ENCODE measurements at regions not wholly inside any gene's neighbourhood (a gene's known extent, or its start where the extent isn't known, plus 50 kb on each side); places are given as distances from the start of the nearest gene placed in this dataset.

GRCh38 chr13:109651854-109652253 is 134.5 kb downstream of the IRS2 start:
- CTCF ChIA-PET, result no interaction called here
- POLR2A ChIA-PET, result no interaction called here
- no peak overlapping the region for H3K4me3 Mint-ChIP-seq

GRCh38 chr13:109651311-109651710 is 135.1 kb downstream of the IRS2 start:
- Mint-ChIP-seq H3K9me3 (no peaks in the 10 kb centered on the region), H3K27me3 (peaks cover 0 to 5% of the 10 kb centered on the region in 2 donors), H3K27ac (no peak overlapping the region), H3K4me3 (no peak overlapping the region), H3K36me3 (no peaks in the 10 kb centered on the region), H3K4me1 (peaks cover 0 to 5% (median 2%) of the 10 kb centered on the region in 3 donors)
- Histone ChIP-seq H3K4me3 (ENCODE audit: control insufficient read depth in 1 of 2, extremely low read depth in 1 of 2, low read length in 1 of 2) (no peak overlapping the region), H3K27ac (ENCODE audit: low read length) (no peak overlapping the region), H3K9me3 (no peaks in the 10 kb centered on the region), H3K27me3 (replicated peaks in 1 of 2; ENCODE audit: control insufficient read depth in 2 of 2, extremely low read depth in 1 of 2, insufficient read depth in 2 of 2, low read length in 1 of 2) (no peaks in the 10 kb centered on the region), H3K36me3 (ENCODE audit: control insufficient read depth in 2 of 2, extremely low read depth in 1 of 2, insufficient read depth in 1 of 2, low read length in 1 of 2) (no peaks in the 10 kb centered on the region), H3K4me1 (ENCODE audit: control insufficient read depth in 1 of 2, extremely low read depth in 1 of 2, insufficient read depth in 2 of 2, low read length in 2 of 2) (no peaks in the 10 kb centered on the region)
- ATAC-seq (replicated peaks in 1 of 4) (no peak), DNase-seq (no peak)
- POLR2A ChIA-PET, result no interaction called here
- 86% methylated on average over 5 of the region's 5 CpGs for WGBS (ENCODE audit: insufficient coverage)
- CTCF ChIA-PET, result no interaction called here

More at GRCh38 chr13:109651854-109652253, 134.5 kb downstream of the IRS2 start:
- Mint-ChIP-seq H3K27me3 (peaks cover 2 to 5% of the 10 kb centered on the region in 2 donors), H3K4me1 (peaks cover 0 to 5% (median 0%) of the 10 kb centered on the region in 3 donors), H3K36me3 (no peaks in the 10 kb centered on the region), H3K9me3 (no peaks in the 10 kb centered on the region), H3K27ac (no peak overlapping the region)
- no peak for ATAC-seq (replicated peaks in 1 of 4)
- H3K27me3 ChIP-seq (replicated peaks in 1 of 2; ENCODE audit: control insufficient read depth in 2 of 2, extremely low read depth in 1 of 2, insufficient read depth in 2 of 2, low read length in 1 of 2), result no peaks in the 10 kb centered on the region
- DNase-seq, result no peak
- H3K9me3 ChIP-seq, result no peaks in the 10 kb centered on the region
- no peaks in the 10 kb centered on the region for H3K4me1 ChIP-seq (ENCODE audit: control insufficient read depth in 1 of 2, extremely low read depth in 1 of 2, insufficient read depth in 2 of 2, low read length in 2 of 2)
- no peak overlapping the region for H3K27ac ChIP-seq (ENCODE audit: low read length)
- H3K36me3 ChIP-seq (ENCODE audit: control insufficient read depth in 2 of 2, extremely low read depth in 1 of 2, insufficient read depth in 1 of 2, low read length in 1 of 2), result no peaks in the 10 kb centered on the region
- 86% methylated on average over 3 of the region's 6 CpGs for WGBS (ENCODE audit: insufficient coverage)
- no peak overlapping the region for H3K4me3 ChIP-seq (ENCODE audit: control insufficient read depth in 1 of 2, extremely low read depth in 1 of 2, low read length in 1 of 2)

- Mint-ChIP-seq H3K4me3 (no peak overlapping the region), H3K36me3 (no peaks in the 10 kb centered on the region), H3K27me3 (peaks cover 0 to 5% of the 10 kb centered on the region in 2 donors), H3K27ac (no peak overlapping the region), H3K9me3 (no peaks in the 10 kb centered on the region), H3K4me1 (peaks cover 0 to 7% (median 7%) of the 10 kb centered on the region in 3 donors)
- WGBS (ENCODE audit: insufficient coverage), result 81% methylated on average over 3 of the region's 3 CpGs
- ATAC-seq (replicated peaks in 1 of 4) (no peak), DNase-seq (no peak)
- H3K27ac ChIP-seq (ENCODE audit: low read length), result no peak overlapping the region
- ChIA-PET CTCF (no interaction called here), POLR2A (no interaction called here)
- H3K4me3 ChIP-seq (ENCODE audit: control insufficient read depth in 1 of 2, extremely low read depth in 1 of 2, low read length in 1 of 2), result no peak overlapping the region
- no peaks in the 10 kb centered on the region for H3K4me1 ChIP-seq (ENCODE audit: control insufficient read depth in 1 of 2, extremely low read depth in 1 of 2, insufficient read depth in 2 of 2, low read length in 2 of 2)
- H3K9me3 ChIP-seq, result no peaks in the 10 kb centered on the region
- H3K36me3 ChIP-seq (ENCODE audit: control insufficient read depth in 2 of 2, extremely low read depth in 1 of 2, insufficient read depth in 1 of 2, low read length in 1 of 2), result no peaks in the 10 kb centered on the region
- no peaks in the 10 kb centered on the region for H3K27me3 ChIP-seq (replicated peaks in 1 of 2; ENCODE audit: control insufficient read depth in 2 of 2, extremely low read depth in 1 of 2, insufficient read depth in 2 of 2, low read length in 1 of 2)
Observed at GRCh38 chr13:109650861-109651260, 135.5 kb downstream of the IRS2 start.

- ATAC-seq (replicated peaks in 1 of 4) (no peak), DNase-seq (no peak)
- no peak overlapping the region for H3K27ac ChIP-seq (ENCODE audit: low read length)
- no peak overlapping the region for H3K4me3 ChIP-seq (ENCODE audit: control insufficient read depth in 1 of 2, extremely low read depth in 1 of 2, low read length in 1 of 2)
- no peak overlapping the region for H3K4me3 Mint-ChIP-seq
- H3K4me1 ChIP-seq (ENCODE audit: control insufficient read depth in 1 of 2, extremely low read depth in 1 of 2, insufficient read depth in 2 of 2, low read length in 2 of 2), result no peaks in the 10 kb centered on the region
- WGBS (ENCODE audit: insufficient coverage), result no CpG with 5 or more reads among the region's 3 CpGs
- CTCF ChIA-PET, result no interaction called here
- H3K27me3 ChIP-seq (replicated peaks in 1 of 2; ENCODE audit: control insufficient read depth in 2 of 2, extremely low read depth in 1 of 2, insufficient read depth in 2 of 2, low read length in 1 of 2), result no peaks in the 10 kb centered on the region
- H3K9me3 Mint-ChIP-seq, result no peaks in the 10 kb centered on the region
- H3K36me3 Mint-ChIP-seq, result no peaks in the 10 kb centered on the region
- no peak overlapping the region for H3K27ac Mint-ChIP-seq
- H3K4me1 Mint-ChIP-seq, result peaks cover 0 to 9% (median 7%) of the 10 kb centered on the region in 3 donors
- H3K9me3 ChIP-seq, result no peaks in the 10 kb centered on the region
- H3K27me3 Mint-ChIP-seq, result peaks cover 0 to 5% of the 10 kb centered on the region in 2 donors
- no peaks in the 10 kb centered on the region for H3K36me3 ChIP-seq (ENCODE audit: control insufficient read depth in 2 of 2, extremely low read depth in 1 of 2, insufficient read depth in 1 of 2, low read length in 1 of 2)
- POLR2A ChIA-PET, result no interaction called here
Observed at GRCh38 chr13:109649713-109650112, 136.7 kb downstream of the IRS2 start.

- Histone ChIP-seq H3K4me3 (ENCODE audit: control insufficient read depth in 1 of 2, extremely low read depth in 1 of 2, low read length in 1 of 2) (no peak overlapping the region), H3K27me3 (replicated peaks in 1 of 2; ENCODE audit: control insufficient read depth in 2 of 2, extremely low read depth in 1 of 2, insufficient read depth in 2 of 2, low read length in 1 of 2) (no peaks in the 10 kb centered on the region), H3K36me3 (ENCODE audit: control insufficient read depth in 2 of 2, extremely low read depth in 1 of 2, insufficient read depth in 1 of 2, low read length in 1 of 2) (no peaks in the 10 kb centered on the region), H3K27ac (ENCODE audit: low read length) (no peak overlapping the region), H3K4me1 (ENCODE audit: control insufficient read depth in 1 of 2, extremely low read depth in 1 of 2, insufficient read depth in 2 of 2, low read length in 2 of 2) (no peaks in the 10 kb centered on the region), H3K9me3 (no peaks in the 10 kb centered on the region)
- DNase-seq (no peak), ATAC-seq (replicated peaks in 1 of 4) (no peak)
- CTCF ChIA-PET, result no interaction called here
- Mint-ChIP-seq H3K4me3 (no peak overlapping the region), H3K36me3 (no peaks in the 10 kb centered on the region), H3K4me1 (peaks cover 0 to 9% (median 2%) of the 10 kb centered on the region in 3 donors), H3K27me3 (no peaks in the 10 kb centered on the region), H3K27ac (no peak overlapping the region), H3K9me3 (peaks cover 0 to 4% (median 0%) of the 10 kb centered on the region in 3 donors)
- POLR2A ChIA-PET, result no interaction called here
- WGBS (ENCODE audit: insufficient coverage), result no CpG with 5 or more reads among the region's 2 CpGs
Observed at GRCh38 chr13:109647699-109648098, 138.7 kb downstream of the IRS2 start.

GRCh38 chr13:109647053-109647452 is 139.3 kb downstream of the IRS2 start:
- no peak for DNase-seq
- Mint-ChIP-seq H3K27me3 (no peaks in the 10 kb centered on the region), H3K27ac (no peak overlapping the region), H3K4me3 (no peak overlapping the region), H3K9me3 (peaks cover 0 to 4% (median under 1%) of the 10 kb centered on the region in 3 donors), H3K36me3 (no peaks in the 10 kb centered on the region), H3K4me1 (peaks cover 0 to 9% (median 2%) of the 10 kb centered on the region in 3 donors)
- no peaks in the 10 kb centered on the region for H3K27me3 ChIP-seq (replicated peaks in 1 of 2; ENCODE audit: control insufficient read depth in 2 of 2, extremely low read depth in 1 of 2, insufficient read depth in 2 of 2, low read length in 1 of 2)
- WGBS (ENCODE audit: insufficient coverage), result no CpG with 5 or more reads among the region's 5 CpGs
- no peak for ATAC-seq (replicated peaks in 1 of 4)
- H3K9me3 ChIP-seq, result no peaks in the 10 kb centered on the region
- H3K36me3 ChIP-seq (ENCODE audit: control insufficient read depth in 2 of 2, extremely low read depth in 1 of 2, insufficient read depth in 1 of 2, low read length in 1 of 2), result no peaks in the 10 kb centered on the region
- no peak overlapping the region for H3K27ac ChIP-seq (ENCODE audit: low read length)
- no peak overlapping the region for H3K4me3 ChIP-seq (ENCODE audit: control insufficient read depth in 1 of 2, extremely low read depth in 1 of 2, low read length in 1 of 2)
- POLR2A ChIA-PET, result no interaction called here
- CTCF ChIA-PET, result no interaction called here
- no peaks in the 10 kb centered on the region for H3K4me1 ChIP-seq (ENCODE audit: control insufficient read depth in 1 of 2, extremely low read depth in 1 of 2, insufficient read depth in 2 of 2, low read length in 2 of 2)

- Mint-ChIP-seq H3K9me3 (peaks cover under 1 to 5% (median 4%) of the 10 kb centered on the region in 3 donors), H3K36me3 (no peaks in the 10 kb centered on the region), H3K27me3 (no peaks in the 10 kb centered on the region), H3K4me1 (peaks cover 0 to 9% (median 2%) of the 10 kb centered on the region in 3 donors), H3K27ac (no peak overlapping the region), H3K4me3 (no peak overlapping the region)
- no peaks in the 10 kb centered on the region for H3K36me3 ChIP-seq (ENCODE audit: control insufficient read depth in 2 of 2, extremely low read depth in 1 of 2, insufficient read depth in 1 of 2, low read length in 1 of 2)
- no peak overlapping the region for H3K27ac ChIP-seq (ENCODE audit: low read length)
- ChIA-PET CTCF (no interaction called here), POLR2A (no interaction called here)
- no peaks in the 10 kb centered on the region for H3K4me1 ChIP-seq (ENCODE audit: control insufficient read depth in 1 of 2, extremely low read depth in 1 of 2, insufficient read depth in 2 of 2, low read length in 2 of 2)
- no peaks in the 10 kb centered on the region for H3K27me3 ChIP-seq (replicated peaks in 1 of 2; ENCODE audit: control insufficient read depth in 2 of 2, extremely low read depth in 1 of 2, insufficient read depth in 2 of 2, low read length in 1 of 2)
- H3K9me3 ChIP-seq, result no peaks in the 10 kb centered on the region
- no peak for ATAC-seq (replicated peaks in 1 of 4)
- 70% methylated on average over 2 of the region's 5 CpGs for WGBS (ENCODE audit: insufficient coverage)
- DNase-seq, result no peak
- H3K4me3 ChIP-seq (ENCODE audit: control insufficient read depth in 1 of 2, extremely low read depth in 1 of 2, low read length in 1 of 2), result no peak overlapping the region
Observed at GRCh38 chr13:109646423-109646822, 140.0 kb downstream of the IRS2 start.
